HG03103 (cell line): ENCODE measurements at regions not wholly inside any gene's neighbourhood (a gene's known extent, or its start where the extent isn't known, plus 50 kb on each side); places are given as distances from the start of the nearest gene placed in this dataset.
"Not testable (repeated sequence)": the region's sequence is repeated elsewhere in the genome, so short reads cannot be mapped to it uniquely, and the experiment has no call there.

ENCODE experiments used
- ATAC-seq: cut with Tn5 transposase; IDR thresholded peaks from one replicate; pipeline ENCODE4 v1.9.1; 2021; ENCODE audit warnings: low read depth; ENCODE audit not compliant: unreplicated experiment

GRCh38 chr2:3039188-3040065, 338.2 kb downstream of the EIPR1 start:
- ATAC-seq = no peak

- ATAC-seq = no peak
Measured at GRCh38 chr2:3038636-3039035, 339.0 kb downstream of the EIPR1 start.

- ATAC-seq = no peak
Measured at GRCh38 chr2:3037196-3038194, 340.1 kb downstream of the EIPR1 start.

DNA sequence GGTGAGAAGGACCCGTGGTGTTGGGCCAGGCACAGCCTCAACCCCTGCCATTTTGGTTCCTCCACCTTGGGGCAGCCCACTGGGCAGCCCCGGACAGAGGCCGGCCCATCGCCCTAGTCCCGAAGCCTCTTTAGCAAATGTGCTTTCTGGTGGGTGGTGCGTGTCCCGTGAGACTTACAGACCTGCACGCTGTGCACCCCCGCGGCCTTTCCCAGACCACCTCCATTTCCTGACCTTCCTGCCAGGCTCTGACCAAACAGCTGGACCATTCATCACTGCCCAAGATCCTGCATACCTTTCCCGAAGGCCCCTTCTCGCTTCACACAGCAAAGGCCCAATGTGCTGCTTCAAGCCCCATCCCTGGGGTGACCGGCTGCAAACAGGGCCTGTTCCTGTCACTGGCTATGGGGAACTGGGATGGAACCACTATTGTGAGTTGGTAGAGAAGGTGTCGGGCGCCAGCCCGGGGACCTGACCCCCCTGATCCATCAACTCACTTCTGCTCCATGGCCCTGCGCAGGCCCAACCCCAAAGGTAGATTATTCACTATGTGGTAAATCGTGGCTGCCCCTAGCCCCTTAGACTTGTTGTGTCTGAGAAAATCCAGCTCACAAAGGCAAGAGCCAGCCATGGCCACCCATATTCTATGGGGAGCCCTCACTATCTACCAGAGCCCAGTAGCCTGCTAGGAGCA, 341.0 kb downstream of the EIPR1 start:
- no peak for ATAC-seq

DNA sequence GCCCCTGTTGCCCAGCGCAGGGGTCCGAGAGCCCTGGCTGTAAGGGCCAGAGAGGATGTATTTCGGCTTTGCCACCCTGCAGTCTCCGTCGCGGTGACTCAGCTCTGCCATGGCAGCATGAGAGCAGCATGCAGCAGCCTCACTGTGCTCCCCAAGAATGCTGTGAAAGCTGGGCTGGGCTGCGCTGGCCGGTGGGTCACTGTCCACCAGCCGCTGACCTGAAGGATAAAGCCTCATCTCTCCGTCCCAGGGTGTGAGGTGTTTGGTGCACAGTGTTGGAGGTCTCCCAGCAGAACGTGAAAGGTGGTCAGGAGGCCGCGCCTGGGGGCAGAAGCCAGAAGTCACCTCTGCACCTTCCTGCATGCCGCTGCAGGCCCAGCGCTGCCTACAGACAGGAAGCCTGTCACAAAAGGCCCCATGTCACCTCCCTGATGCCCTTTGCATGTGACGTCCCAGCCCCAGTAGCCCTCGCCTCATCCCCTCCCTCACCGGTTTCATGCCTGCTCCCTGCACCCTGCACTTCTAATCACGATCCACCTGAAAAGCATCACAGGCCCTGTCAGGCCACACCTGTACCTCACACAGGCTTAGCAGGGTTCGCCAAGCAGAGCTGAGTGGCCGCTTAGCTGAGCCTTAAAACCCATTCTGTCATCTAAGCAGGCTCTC, 342.1 kb downstream of the EIPR1 start:
- no peak for ATAC-seq

DNA sequence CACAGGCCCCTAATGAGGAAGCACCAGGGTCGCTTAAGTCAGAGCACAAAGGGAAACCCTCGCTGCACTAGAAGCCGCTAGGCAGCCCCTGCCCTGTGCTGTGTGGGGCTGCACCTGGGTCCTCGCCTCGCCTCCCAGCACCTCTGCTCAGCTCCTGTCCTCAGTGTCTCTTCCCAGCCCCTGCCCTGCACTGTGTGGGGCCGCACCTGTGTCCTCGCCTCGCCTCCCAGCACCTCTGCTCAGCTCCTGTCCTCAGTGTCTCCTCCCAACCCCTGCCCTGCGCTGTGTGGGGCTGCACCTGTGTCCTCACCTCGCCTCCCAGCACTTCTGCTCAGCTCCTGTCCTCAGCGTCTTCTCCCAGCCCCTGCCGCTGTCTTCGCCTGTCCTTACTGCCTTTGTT, 342.8 kb downstream of the EIPR1 start:
- no peak for ATAC-seq

DNA sequence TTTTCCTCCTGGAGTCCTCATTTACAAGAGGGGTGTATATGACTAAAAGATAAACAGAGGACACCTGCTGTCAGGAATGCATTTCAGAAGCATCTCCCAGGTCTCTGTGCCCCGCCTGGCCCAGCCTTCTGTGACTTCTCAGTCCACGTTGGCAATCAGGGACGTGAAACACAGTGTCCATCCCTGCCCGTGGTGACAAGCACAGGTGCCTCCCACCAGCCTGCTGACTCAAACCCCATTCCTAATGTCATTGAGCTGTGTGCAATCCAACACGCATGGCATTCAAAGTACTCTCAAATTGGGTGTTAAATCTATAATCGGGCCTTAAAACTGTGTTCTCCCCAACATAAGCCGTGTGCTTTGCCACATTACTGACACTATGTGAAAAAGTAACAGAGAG, 343.2 kb downstream of the EIPR1 start:
- ATAC-seq = no peak

GRCh38 chr2:3033315-3033714, 344.3 kb downstream of the EIPR1 start:
- ATAC-seq = no peak

GRCh38 chr2:3030791-3031190, 346.8 kb downstream of the EIPR1 start:
- not testable (repeated sequence) for ATAC-seq

- no peak for ATAC-seq
Measured at GRCh38 chr2:3025984-3026383, 351.6 kb downstream of the EIPR1 start.

GRCh38 chr2:3025261-3025660, 352.4 kb downstream of the EIPR1 start:
- ATAC-seq = no peak

DNA sequence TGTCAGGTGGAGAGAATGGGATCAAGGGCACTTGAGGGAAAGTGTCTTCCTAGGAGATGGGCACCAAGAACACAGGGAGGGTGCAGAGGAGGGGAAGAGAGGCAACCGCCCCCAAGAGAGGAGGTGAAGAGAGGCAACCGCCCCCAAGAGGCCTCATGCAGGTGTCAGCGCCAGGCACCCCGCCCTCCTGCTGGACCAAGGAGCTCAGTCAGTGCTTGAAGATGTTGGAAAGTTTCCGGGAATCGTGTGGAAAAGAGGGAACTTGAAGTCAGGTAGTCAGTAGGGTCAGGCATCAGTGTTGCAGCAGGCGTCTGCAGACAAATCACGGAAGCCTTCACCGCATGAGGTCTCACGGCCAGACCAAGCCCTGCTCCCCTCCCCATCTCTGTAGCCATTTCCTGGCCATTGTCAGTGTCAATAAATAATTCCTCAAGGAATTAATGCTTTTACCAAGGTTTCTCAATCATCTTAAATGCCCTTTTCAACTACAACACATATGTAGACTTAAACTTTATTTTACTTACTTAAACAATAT, 353.1 kb downstream of the EIPR1 start:
- no peak for ATAC-seq

DNA sequence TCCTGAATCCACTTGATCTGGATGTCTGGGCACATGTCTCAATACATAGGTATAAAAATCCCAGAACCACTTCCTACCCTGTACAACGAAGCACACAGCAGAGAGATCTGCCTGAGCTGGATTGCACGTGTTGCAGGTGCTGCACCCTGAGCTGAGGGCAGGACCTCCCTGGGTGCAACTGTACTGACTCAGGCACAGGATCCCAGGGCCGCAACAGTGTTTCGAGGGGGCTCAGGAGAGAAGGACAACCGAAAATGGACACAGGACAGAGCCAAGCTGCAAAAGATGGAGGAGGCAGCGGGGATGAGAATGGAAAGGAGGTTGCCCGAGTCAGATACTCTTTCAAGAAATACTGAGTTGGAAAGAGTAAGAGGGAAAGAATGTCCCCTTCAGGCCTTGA, 354.1 kb downstream of the EIPR1 start:
- ATAC-seq = no peak

DNA sequence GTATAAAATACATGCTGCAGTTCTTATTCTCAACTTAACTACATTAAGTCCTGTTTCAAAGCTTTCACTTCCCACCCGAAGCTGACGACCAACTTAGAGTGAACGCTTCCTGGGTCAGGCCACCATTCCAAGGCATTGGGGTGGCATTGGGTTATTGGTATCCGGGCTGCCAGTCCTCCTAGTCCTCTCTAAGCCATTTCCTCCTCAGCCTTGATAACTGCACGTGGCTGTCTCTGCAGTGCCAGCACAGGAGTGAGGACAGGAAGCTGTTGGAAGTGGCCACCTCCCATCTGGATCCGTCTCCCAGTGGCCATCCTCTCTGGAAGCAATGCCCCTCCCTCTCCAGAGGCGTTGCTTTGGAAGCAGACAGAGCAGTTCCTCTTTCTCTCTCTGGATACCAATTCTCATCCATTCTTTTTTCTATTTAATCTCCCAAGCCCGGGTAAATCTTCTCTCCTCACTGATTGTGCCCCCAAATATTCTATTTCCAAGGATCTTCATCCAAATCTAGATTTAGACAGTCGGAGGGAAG, 354.7 kb downstream of the EIPR1 start:
- no peak for ATAC-seq

GRCh38 chr2:3021720-3022119, 355.9 kb downstream of the EIPR1 start:
- ATAC-seq = no peak

DNA sequence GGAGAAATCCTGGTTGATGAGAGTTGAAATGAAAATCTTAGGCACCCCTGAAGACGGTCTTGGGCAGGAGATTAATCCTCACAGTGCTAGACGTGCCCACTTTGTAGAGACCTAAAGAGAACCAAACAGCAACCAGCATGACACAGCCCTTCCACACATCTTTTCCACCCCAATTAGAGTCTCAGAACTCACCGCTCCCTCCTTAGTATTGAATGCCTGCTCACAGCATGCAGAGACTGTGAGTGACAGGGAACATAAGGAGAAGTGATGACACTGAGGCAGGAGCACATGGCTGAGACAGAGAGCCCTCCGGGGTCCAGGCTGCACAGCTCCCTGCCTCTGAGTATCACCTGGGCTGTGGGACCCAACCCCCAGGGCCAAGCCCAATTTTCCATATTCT, 367.6 kb downstream of the EIPR1 start:
- ATAC-seq = no peak

DNA sequence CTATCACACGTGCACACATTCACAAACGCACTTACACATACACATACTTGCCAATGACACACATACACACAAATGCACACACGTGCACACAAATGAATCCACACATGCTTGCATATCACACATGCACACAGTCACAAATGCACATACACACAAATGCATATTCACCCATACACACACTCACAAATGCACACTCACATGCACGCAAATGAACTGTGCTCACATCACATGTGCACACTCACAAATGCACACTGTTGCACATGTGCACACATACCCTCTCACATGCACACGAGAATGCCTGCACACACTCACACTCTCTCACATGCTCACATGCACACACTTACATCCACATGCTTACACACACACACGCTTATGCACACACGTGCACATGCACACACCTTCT, 368.1 kb downstream of the EIPR1 start:
- no peak for ATAC-seq

GRCh38 chr2:3009005-3009404, 368.6 kb downstream of the EIPR1 start:
- no peak for ATAC-seq

- no peak for ATAC-seq
Measured at GRCh38 chr2:3008561-3008960, 369.1 kb downstream of the EIPR1 start.

DNA sequence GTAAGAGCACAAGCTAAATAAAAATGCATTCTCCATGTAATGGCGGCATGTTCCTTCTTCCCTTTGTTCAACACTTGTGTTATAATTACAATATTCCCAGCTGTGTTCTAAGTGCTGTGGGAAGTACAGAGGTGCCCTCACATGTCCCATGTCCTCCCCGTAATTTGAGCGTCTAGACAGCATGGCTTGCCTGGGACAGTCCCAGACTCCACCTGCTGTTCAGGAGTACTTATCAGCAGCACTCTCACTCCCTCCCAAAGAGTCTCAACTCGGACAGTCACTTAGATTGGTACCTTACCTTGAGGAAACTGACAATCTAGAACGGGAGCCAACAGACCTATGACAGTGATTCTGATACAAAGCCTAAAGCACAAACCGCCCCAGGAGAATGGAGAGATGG, 370.5 kb downstream of the EIPR1 start:
- ATAC-seq = no peak
